Caco-2 (cell line): ENCODE measurements at regions not wholly inside any gene's neighbourhood (a gene's known extent, or its start where the extent isn't known, plus 50 kb on each side); places are given as distances from the start of the nearest gene placed in this dataset.

Experiments used
- BruUV-seq: library from RNA; stranded (reverse); fragments of 400-500 nt; replicated peaks from 2 replicates; lab custom pipeline; 2021; lab: Mats Ljungman, UMichigan
- CTCF ChIA-PET: fragments of 300-600 bp; sonication (Branson Sonifier 250); formaldehyde crosslinking; loops from one replicate; lab custom pipeline; 2022; ENCODE audit warnings: antibody characterized with exemption; lab: Charles Lee
- POLR2A ChIA-PET: fragments of 300-600 bp; sonication (Branson Sonifier 250); formaldehyde crosslinking; loops from one replicate; lab custom pipeline; 2022; ENCODE audit warnings: antibody characterized with exemption; lab: Charles Lee
- DNase-seq, 2 experiments: peaks; one replicate each; pipeline versions ENCODE4 v3.0.0 to v3.0.0-alpha.2; 2020 to 2022
- H3K27me3 ChIP-seq: replicated peaks from 2 replicates; pipeline ENCODE4 v1.6.0; 2011; ENCODE audit warnings: low read length; ENCODE audit not compliant: control insufficient read depth, insufficient read depth
- H3K36me3 ChIP-seq: 2 replicates; pipeline ENCODE4 v1.5.1; 2011; ENCODE audit warnings: low read length; ENCODE audit not compliant: control insufficient read depth, insufficient read depth
- H3K4me1 ChIP-seq: fragments of 250-450 bp; sonication (Bioruptor Pico); 2 replicates; pipeline ENCODE4 v1.5.1; 2020; ENCODE audit warnings: mild to moderate bottlenecking
- H3K4me3 ChIP-seq: 2 replicates; pipeline ENCODE4 v1.5.1; 2011; ENCODE audit warnings: low read depth, mild to moderate bottlenecking, control low read depth, low read length
- H3K9me3 ChIP-seq: fragments of 250-450 bp; sonication (Bioruptor Pico); 2 replicates; pipeline ENCODE4 v1.5.1; 2020; ENCODE audit warnings: mild to moderate bottlenecking, moderate library complexity
- H3K27ac Mint-ChIP-seq: one replicate; pipeline ENCODE4 v1.8.0; 2022; ENCODE audit warnings: mixed read lengths; ENCODE audit not compliant: unreplicated experiment
- H3K27me3 Mint-ChIP-seq: one replicate; pipeline ENCODE4 v1.8.0; 2022; ENCODE audit warnings: mixed read lengths; ENCODE audit not compliant: insufficient read depth, unreplicated experiment
- H3K36me3 Mint-ChIP-seq: one replicate; pipeline ENCODE4 v1.8.0; 2022; ENCODE audit warnings: mild to moderate bottlenecking, mixed read lengths; ENCODE audit not compliant: insufficient read depth, unreplicated experiment
- H3K4me1 Mint-ChIP-seq: one replicate; pipeline ENCODE4 v1.8.0; 2022; ENCODE audit warnings: low read depth, mixed read lengths; ENCODE audit not compliant: unreplicated experiment
- H3K4me3 Mint-ChIP-seq: one replicate; pipeline ENCODE4 v1.8.0; 2022; ENCODE audit warnings: mild to moderate bottlenecking, moderate library complexity, mixed read lengths; ENCODE audit not compliant: unreplicated experiment
- H3K9me3 Mint-ChIP-seq: one replicate; pipeline ENCODE4 v1.8.0; 2022; ENCODE audit warnings: mixed read lengths; ENCODE audit not compliant: unreplicated experiment
- intact Hi-C: fragments of 100-400 bp; cut with micrococcal nuclease; formaldehyde crosslinking; loops from one replicate; pipeline ENCODE4 v1.10.0; 2022; ENCODE audit not compliant: unreplicated experiment
- TF ChIP-seq, protein P1 (sequence below), 2 experiments: fragments of 200-600 bp in 1 of 2; IDR thresholded peaks; 1 replicate in 1 of 2; 2 replicates in 1 of 2; pipeline versions ENCODE4 v1.5.1 to v1.8.0; 2011 to 2022; ENCODE audit warnings: antibody characterized with exemption in 1 of 2, control low read depth in 1 of 2, inconsistent platforms in 1 of 2, low read depth in 1 of 2, low read length in 1 of 2, mild to moderate bottlenecking in 1 of 2, moderate library complexity in 1 of 2; ENCODE audit not compliant: insufficient read depth in 1 of 2, severe bottlenecking in 1 of 2, unreplicated experiment in 1 of 2

DNA sequence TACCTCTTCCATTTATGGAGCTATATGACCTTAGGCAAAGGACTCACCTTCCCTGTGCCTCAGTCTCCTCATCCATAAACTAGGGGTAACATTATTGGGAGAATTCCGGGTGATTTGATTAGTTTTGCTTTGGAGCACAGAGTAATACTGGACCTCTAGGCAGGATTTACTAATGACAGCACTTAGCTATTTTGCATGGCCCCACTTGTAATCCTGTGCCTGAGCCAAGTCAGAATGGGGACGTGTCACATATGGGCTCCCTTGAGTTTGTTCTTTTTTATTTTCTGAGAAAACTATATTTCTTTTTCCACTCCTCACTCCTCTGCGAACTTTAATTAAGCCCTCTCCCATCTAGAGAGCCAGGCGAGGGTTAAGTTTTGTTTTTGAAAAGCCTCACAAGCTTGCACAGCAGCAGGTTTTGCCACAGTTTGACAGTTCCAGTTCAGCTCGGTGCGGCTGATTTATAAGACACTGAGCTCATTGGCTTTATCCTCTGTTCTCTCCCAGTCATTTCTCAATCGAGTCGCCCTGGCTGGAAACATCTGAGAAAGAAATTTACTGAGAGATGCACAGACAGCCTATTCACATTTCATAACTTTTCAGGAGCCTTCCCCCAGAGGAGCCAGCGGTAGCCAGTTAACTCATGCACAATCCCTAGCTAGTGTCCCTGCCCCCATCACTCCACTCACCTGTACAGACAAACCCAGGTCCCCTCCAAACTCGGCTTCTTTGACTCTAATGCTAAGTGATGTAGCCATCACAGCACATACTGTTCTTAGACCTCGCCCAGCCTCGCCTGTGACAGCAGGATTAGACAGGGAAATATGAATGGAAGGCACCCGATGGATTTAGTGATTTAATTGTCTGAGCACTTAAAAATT lies 441.9 kb upstream of the NPVF start:
- no peaks in the 10 kb centered on the region for H3K9me3 ChIP-seq
- ChIA-PET CTCF (no interaction called here), POLR2A (no interaction called here)
- BruUV-seq = no TSS peak
- intact Hi-C loops = loop anchor here (10.0 kb wide), 1 partner anchor 175 kb away; no protein-coding TSS in a partner anchor
- no peak overlapping the region for H3K27ac Mint-ChIP-seq
- H3K36me3 ChIP-seq = no peaks in the 10 kb centered on the region
- no peak overlapping the region for H3K4me3 ChIP-seq
- no peaks in the 10 kb centered on the region for H3K9me3 Mint-ChIP-seq
- peaks cover 1% of the 10 kb centered on the region; the same call in 1 of the 2 replicates for H3K27me3 ChIP-seq
- no peak overlapping the region for H3K4me3 Mint-ChIP-seq
- no peaks in the 10 kb centered on the region for H3K4me1 Mint-ChIP-seq
- H3K4me1 ChIP-seq = no peaks in the 10 kb centered on the region
- H3K36me3 Mint-ChIP-seq = no peaks in the 10 kb centered on the region
- TF ChIP-seq, protein P1, sequence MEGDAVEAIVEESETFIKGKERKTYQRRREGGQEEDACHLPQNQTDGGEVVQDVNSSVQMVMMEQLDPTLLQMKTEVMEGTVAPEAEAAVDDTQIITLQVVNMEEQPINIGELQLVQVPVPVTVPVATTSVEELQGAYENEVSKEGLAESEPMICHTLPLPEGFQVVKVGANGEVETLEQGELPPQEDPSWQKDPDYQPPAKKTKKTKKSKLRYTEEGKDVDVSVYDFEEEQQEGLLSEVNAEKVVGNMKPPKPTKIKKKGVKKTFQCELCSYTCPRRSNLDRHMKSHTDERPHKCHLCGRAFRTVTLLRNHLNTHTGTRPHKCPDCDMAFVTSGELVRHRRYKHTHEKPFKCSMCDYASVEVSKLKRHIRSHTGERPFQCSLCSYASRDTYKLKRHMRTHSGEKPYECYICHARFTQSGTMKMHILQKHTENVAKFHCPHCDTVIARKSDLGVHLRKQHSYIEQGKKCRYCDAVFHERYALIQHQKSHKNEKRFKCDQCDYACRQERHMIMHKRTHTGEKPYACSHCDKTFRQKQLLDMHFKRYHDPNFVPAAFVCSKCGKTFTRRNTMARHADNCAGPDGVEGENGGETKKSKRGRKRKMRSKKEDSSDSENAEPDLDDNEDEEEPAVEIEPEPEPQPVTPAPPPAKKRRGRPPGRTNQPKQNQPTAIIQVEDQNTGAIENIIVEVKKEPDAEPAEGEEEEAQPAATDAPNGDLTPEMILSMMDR (IDR thresholded peaks at IDR 0.05; ENCODE audit: insufficient read depth in 1 of 2, low read depth in 1 of 2, low read length in 1 of 2, severe bottlenecking in 1 of 2, unreplicated experiment in 1 of 2) = no peak
- peaks cover 31% of the 10 kb centered on the region for H3K27me3 Mint-ChIP-seq
- no peak for DNase-seq

DNA sequence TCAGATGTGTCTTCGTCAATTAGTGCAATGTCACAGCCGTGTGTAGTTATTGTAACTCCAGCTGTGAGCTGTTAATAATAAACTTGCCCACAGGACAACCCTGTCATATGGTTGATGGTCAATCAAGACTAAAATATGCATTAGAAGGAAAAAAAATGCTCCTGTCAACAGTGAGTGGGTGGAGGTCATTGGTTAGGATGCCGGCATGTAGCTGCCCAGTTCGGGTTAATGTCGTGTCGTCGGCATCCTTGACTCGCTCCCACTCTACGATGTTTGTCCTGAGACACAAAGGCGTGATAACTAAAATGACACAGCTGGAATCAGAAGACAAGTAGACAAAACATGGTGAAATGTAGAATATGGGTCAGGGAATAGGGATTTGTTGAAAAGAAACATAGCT lies 442.8 kb upstream of the NPVF start:
- Histone ChIP-seq H3K9me3 (no peaks in the 10 kb centered on the region), H3K27me3 (peaks cover 1% of the 10 kb centered on the region; the same call in 1 of the 2 replicates), H3K36me3 (no peaks in the 10 kb centered on the region), H3K4me1 (no peaks in the 10 kb centered on the region), H3K4me3 (no peak overlapping the region)
- Mint-ChIP-seq H3K4me3 (no peak overlapping the region), H3K27ac (no peak overlapping the region), H3K27me3 (peaks cover 26% of the 10 kb centered on the region), H3K4me1 (no peaks in the 10 kb centered on the region), H3K36me3 (no peaks in the 10 kb centered on the region), H3K9me3 (no peaks in the 10 kb centered on the region)
- no TSS peak for BruUV-seq
- DNase-seq = no peak
- POLR2A ChIA-PET = no interaction called here
- intact Hi-C loops = no loop called here
- CTCF ChIA-PET = no interaction called here
- TF ChIP-seq, protein P1 (IDR thresholded peaks at IDR 0.05; ENCODE audit: insufficient read depth in 1 of 2, low read depth in 1 of 2, low read length in 1 of 2, severe bottlenecking in 1 of 2, unreplicated experiment in 1 of 2) = no peak

DNA sequence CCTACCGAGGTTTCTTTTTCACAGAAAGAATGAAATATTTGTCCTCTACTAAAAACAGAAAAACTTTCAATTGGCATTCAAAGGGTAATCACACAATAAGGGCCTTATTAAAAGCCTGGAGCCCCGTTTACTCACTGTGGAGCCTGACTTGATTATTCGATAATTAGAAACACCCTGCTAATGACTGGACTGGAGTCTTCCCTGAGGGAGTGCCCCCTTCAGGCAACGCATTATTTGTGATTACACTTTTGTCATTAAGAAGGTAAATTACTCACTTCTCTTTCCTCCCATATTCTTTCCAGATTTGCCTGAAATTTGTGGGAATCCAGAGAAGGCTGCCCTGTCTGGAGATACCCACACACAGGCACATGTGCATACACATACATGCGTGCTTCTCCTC lies 444.2 kb upstream of the NPVF start:
- Histone ChIP-seq H3K4me1 (no peaks in the 10 kb centered on the region), H3K27me3 (peaks cover 1% of the 10 kb centered on the region; the same call in 1 of the 2 replicates), H3K4me3 (no peak overlapping the region), H3K9me3 (no peaks in the 10 kb centered on the region), H3K36me3 (no peaks in the 10 kb centered on the region)
- no peaks in the 10 kb centered on the region for H3K9me3 Mint-ChIP-seq
- no peak for DNase-seq
- no peak overlapping the region for H3K4me3 Mint-ChIP-seq
- TF ChIP-seq, protein P1 (IDR thresholded peaks at IDR 0.05; ENCODE audit: insufficient read depth in 1 of 2, low read depth in 1 of 2, low read length in 1 of 2, severe bottlenecking in 1 of 2, unreplicated experiment in 1 of 2) = no peak
- H3K27me3 Mint-ChIP-seq = peaks cover 26% of the 10 kb centered on the region
- intact Hi-C loops = no loop called here
- ChIA-PET POLR2A (no interaction called here), CTCF (no interaction called here)
- no peaks in the 10 kb centered on the region for H3K4me1 Mint-ChIP-seq
- H3K36me3 Mint-ChIP-seq = no peaks in the 10 kb centered on the region
- no TSS peak for BruUV-seq
- no peak overlapping the region for H3K27ac Mint-ChIP-seq
